Spinal cord (tissue), 9 donors: ENCODE measurements at regions not wholly inside any gene's neighbourhood (a gene's known extent, or its start where the extent isn't known, plus 50 kb on each side); places are given as distances from the start of the nearest gene placed in this dataset.
A peak's percentile ranks its signal among the peaks of the same experiment; 100 is the strongest.

Source experiments
- DNase-seq, 6 donors: peaks; one replicate each; pipeline versions ENCODE4 v3.0.0 to v3.0.0-alpha.2; 2013 to 2015; ENCODE audit warnings: low spot score in 6 of 6, low read depth in 4 of 6
- H3K27ac ChIP-seq: one replicate; pipeline ENCODE4 v1.5.1; 2013; ENCODE audit warnings: low read depth, low read length, control low read depth
- H3K27me3 ChIP-seq: one replicate; pipeline ENCODE4 v1.6.1; 2013; ENCODE audit warnings: low read length; ENCODE audit not compliant: control insufficient read depth, insufficient read depth
- H3K36me3 ChIP-seq: one replicate; pipeline ENCODE4 v1.6.1; 2013; ENCODE audit warnings: low read length; ENCODE audit not compliant: control insufficient read depth, insufficient read depth
- H3K4me1 ChIP-seq: one replicate; pipeline ENCODE4 v1.6.1; 2013; ENCODE audit warnings: low read length; ENCODE audit not compliant: control insufficient read depth, insufficient read depth
- H3K4me3 ChIP-seq: one replicate; pipeline ENCODE4 v1.5.1; 2013; ENCODE audit warnings: low read depth, low read length, control low read depth
- H3K9me3 ChIP-seq: one replicate; pipeline ENCODE4 v1.6.1; 2013; ENCODE audit warnings: low read length; ENCODE audit not compliant: control insufficient read depth, insufficient read depth
- WGBS: methylation state at CpG from one replicate; pipeline ENCODE4 v1.1.5; 2013; ENCODE audit warnings: missing lambda C conversion rate; ENCODE audit not compliant: insufficient coverage; 5-methylcytosine and 5-hydroxymethylcytosine counted together
- donor health status: healthy.

DNA sequence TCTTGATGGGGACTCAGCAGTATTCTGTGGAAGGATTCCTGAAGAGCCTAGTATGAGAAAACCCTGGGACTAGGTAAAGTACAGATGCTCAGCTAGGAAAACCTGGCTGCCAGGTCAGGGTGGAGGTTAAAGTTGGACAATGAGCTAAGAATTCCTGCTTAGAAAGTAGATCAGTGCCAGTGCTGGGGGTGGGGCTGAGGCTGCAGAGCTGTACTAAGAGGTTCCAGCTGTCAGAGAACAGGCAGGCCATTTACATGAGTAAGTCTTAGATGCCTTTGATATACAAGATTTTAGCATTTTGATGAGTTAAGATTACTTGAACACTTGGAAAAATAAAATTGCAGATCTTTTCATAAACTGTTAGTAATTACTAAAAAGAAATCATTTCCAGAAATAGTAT, 332.3 kb upstream of the NUDT12 start:
- no peak for DNase-seq
- no peaks in the 10 kb centered on the region for H3K9me3 ChIP-seq
- no peaks in the 10 kb centered on the region for H3K27me3 ChIP-seq
- no peaks in the 10 kb centered on the region for H3K4me1 ChIP-seq
- no peak overlapping the region for H3K4me3 ChIP-seq
- H3K27ac ChIP-seq: no peak overlapping the region
- no peaks in the 10 kb centered on the region for H3K36me3 ChIP-seq

- H3K27me3 ChIP-seq: no peaks in the 10 kb centered on the region
- H3K9me3 ChIP-seq: no peaks in the 10 kb centered on the region
- no peaks in the 10 kb centered on the region for H3K36me3 ChIP-seq
- H3K27ac ChIP-seq: no peak overlapping the region
- no peaks in the 10 kb centered on the region for H3K4me1 ChIP-seq
- no CpG with 5 or more reads among the region's 2 CpGs for WGBS
- no peak for DNase-seq
- no peak overlapping the region for H3K4me3 ChIP-seq
Measured at GRCh38 chr5:103891151-103891550, 328.6 kb upstream of the NUDT12 start.

DNA sequence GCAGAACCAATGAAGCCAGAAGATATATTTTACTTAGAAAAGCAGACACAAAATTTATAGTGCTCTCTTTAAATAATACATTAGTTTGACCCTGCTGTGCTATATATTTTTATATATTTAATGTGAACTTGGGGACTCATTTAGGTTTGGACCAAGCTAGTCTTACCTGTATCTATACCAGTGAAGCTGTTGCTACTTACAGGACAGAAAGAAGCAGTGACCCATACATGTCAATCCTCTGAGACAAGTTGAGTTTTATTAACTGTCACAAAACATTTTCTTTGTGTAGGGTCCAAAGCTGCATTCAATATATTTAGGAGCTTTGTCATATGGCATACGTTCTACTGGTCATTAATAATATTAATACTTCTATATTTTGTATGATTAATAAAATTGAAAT, 327.7 kb upstream of the NUDT12 start:
- H3K4me1 ChIP-seq: no peaks in the 10 kb centered on the region
- no peak overlapping the region for H3K4me3 ChIP-seq
- no peaks in the 10 kb centered on the region for H3K27me3 ChIP-seq
- H3K27ac ChIP-seq: no peak overlapping the region
- no peaks in the 10 kb centered on the region for H3K9me3 ChIP-seq
- no peaks in the 10 kb centered on the region for H3K36me3 ChIP-seq
- WGBS: no CpG with 5 or more reads among the region's 1 CpG
- no peak for DNase-seq

DNA sequence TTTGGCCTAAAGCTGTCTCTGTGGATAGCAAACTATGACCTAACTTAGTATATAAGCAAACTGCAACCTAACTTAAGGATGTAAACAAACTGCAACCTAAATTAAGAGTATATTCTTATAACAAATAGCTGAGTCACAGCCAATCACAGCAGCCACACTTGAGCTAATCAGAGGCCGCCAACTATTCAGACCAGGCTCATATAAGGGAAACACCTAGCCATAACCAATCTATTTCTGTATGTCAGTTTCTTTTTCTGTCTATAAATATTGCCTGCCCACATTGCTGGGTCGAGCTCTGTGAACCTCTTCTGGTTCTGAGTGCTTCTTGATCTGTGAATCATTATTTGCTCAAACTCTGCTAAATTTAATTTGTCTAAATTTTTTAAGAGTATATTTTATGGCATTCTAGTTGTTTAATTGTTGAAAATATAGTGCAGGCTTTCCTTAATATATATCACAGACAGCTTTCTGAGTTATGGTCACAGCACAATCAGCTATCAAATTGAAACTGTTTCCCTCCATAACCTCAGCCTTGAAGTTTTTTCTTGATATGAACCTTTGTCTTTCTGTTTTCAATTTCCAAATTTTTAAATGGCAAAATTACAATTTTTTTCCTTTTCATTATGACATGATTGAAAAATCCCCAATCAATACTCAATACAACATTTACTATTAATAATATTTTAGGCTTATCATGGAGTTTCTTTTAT, 327.1 kb upstream of the NUDT12 start:
- Histone ChIP-seq H3K27ac (no peak overlapping the region), H3K27me3 (no peaks in the 10 kb centered on the region), H3K4me1 (no peaks in the 10 kb centered on the region), H3K9me3 (no peaks in the 10 kb centered on the region), H3K4me3 (no peak overlapping the region), H3K36me3 (no peaks in the 10 kb centered on the region)
- DNase-seq: no peak
- WGBS: 83% methylated on average over 1 of the region's 2 CpGs

DNA sequence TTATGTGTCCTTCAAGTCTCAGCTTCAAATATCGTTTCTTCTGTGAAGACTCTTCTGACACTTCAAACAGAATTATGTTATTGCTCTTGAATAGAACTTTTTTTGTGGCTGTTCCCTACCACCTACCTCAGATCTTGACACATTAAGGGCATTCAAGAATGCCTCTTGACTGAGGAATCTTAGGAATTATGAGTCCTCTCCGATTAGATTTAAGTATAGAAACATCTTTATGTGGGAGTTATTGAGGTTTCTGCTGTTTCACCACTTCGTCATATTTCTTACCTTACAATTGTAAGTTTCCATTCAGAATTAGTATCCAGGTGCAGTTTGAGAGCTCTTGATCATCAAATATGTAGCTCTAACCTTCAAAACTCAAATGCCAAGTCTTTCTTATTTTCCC, 324.2 kb upstream of the NUDT12 start:
- H3K4me1 ChIP-seq: no peaks in the 10 kb centered on the region
- no peaks in the 10 kb centered on the region for H3K27me3 ChIP-seq
- no peaks in the 10 kb centered on the region for H3K9me3 ChIP-seq
- H3K36me3 ChIP-seq: no peaks in the 10 kb centered on the region
- no CpG with 5 or more reads among the region's 3 CpGs for WGBS
- no peak overlapping the region for H3K4me3 ChIP-seq
- no peak overlapping the region for H3K27ac ChIP-seq
- DNase-seq: no peak

- H3K27me3 ChIP-seq: no peaks in the 10 kb centered on the region
- no peaks in the 10 kb centered on the region for H3K4me1 ChIP-seq
- DNase-seq: no peak
- no peaks in the 10 kb centered on the region for H3K9me3 ChIP-seq
- no CpG with 5 or more reads among the region's 1 CpG for WGBS
- H3K27ac ChIP-seq: no peak overlapping the region
- H3K36me3 ChIP-seq: no peaks in the 10 kb centered on the region
- no peak overlapping the region for H3K4me3 ChIP-seq
Measured at GRCh38 chr5:103883143-103883542, 320.6 kb upstream of the NUDT12 start.

- Histone ChIP-seq H3K9me3 (no peaks in the 10 kb centered on the region), H3K4me1 (no peaks in the 10 kb centered on the region), H3K27ac (no peak overlapping the region), H3K36me3 (no peaks in the 10 kb centered on the region), H3K4me3 (no peak overlapping the region), H3K27me3 (no peaks in the 10 kb centered on the region)
- WGBS: no CpG with 5 or more reads among the region's 1 CpG
- no peak for DNase-seq
Measured at GRCh38 chr5:103881560-103881959, 319.0 kb upstream of the NUDT12 start.

- no peak for DNase-seq
- H3K27ac ChIP-seq: no peak overlapping the region
- H3K4me3 ChIP-seq: no peak overlapping the region
- H3K4me1 ChIP-seq: no peaks in the 10 kb centered on the region
- WGBS: 93% methylated on average over 3 of the region's 5 CpGs
- H3K36me3 ChIP-seq: no peaks in the 10 kb centered on the region
- no peaks in the 10 kb centered on the region for H3K27me3 ChIP-seq
- H3K9me3 ChIP-seq: no peaks in the 10 kb centered on the region
Measured at GRCh38 chr5:103867857-103868598, 305.4 kb upstream of the NUDT12 start.

DNA sequence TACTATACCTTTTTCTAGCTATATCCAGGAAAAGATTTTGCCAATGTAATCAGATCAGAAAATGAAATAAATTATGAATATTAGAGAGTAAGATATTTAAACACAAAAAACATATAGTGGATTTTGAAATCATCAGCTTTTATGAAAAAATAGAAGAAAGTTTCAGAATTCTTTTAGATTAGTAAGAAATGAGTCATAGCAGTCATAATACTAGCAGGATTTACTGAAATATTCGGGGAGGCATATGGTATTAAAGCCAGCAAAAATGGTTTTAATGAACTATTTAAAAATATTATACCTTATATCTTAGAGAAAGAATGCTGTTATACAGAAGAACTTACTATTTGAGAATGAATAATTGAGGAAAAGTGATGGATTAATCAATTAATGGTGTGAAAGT, 303.6 kb upstream of the NUDT12 start:
- no peaks in the 10 kb centered on the region for H3K4me1 ChIP-seq
- no peaks in the 10 kb centered on the region for H3K36me3 ChIP-seq
- H3K9me3 ChIP-seq: no peaks in the 10 kb centered on the region
- no peaks in the 10 kb centered on the region for H3K27me3 ChIP-seq
- no peak for DNase-seq
- no peak overlapping the region for H3K27ac ChIP-seq
- no peak overlapping the region for H3K4me3 ChIP-seq
- WGBS: no CpG with 5 or more reads among the region's 1 CpG

DNA sequence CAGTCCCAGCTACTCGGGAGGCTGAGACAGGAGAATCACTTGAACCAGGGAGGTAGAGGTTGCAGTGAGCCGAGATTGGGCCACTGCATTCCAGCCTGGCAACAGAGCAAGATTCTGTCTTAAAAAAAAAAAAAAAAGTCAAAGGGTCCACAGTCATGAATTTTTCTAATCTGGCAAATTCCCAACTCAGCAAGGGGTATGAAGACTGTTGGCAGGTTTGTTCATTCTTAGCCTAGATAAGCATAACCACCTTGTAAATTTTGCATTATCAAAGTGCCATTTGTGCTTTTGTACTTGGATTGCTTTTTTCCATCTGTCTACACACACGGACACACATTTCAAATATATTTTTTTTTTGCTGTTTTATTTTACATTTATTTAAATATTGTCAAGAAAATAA, 299.8 kb upstream of the NUDT12 start:
- DNase-seq: peak in 1 of 6 donors; percentile 4
- Histone ChIP-seq H3K27me3 (no peaks in the 10 kb centered on the region), H3K4me1 (no peaks in the 10 kb centered on the region), H3K27ac (no peak overlapping the region), H3K4me3 (no peak overlapping the region), H3K9me3 (no peaks in the 10 kb centered on the region), H3K36me3 (no peaks in the 10 kb centered on the region)
- 86% methylated on average over 2 of the region's 3 CpGs for WGBS
